ENCODE measurements at regions not wholly inside any gene's neighbourhood (a gene's known extent, or its start where the extent isn't known, plus 50 kb on each side); places are given as distances from the start of the nearest gene placed in this dataset.

- TF ChIP-seq POLR2A (IDR thresholded peaks at IDR 0.05) (no peak), EP300 (IDR thresholded peaks at IDR 0.05) (no peak)
Observed at GRCh38 chr6:170030821-170031471, 259.9 kb downstream of the DLL1 start.

Measured in upper lobe of left lung (tissue), 4 donors.